LNCAP (cell line): ENCODE measurements at regions not wholly inside any gene's neighbourhood (a gene's known extent, or its start where the extent isn't known, plus 50 kb on each side); places are given as distances from the start of the nearest gene placed in this dataset.
A peak's percentile ranks its signal among the peaks of the same experiment; 100 is the strongest.

Experiments
- TF ChIP-seq, protein P1 (sequence below): fragments of 450-650 bp; IDR thresholded peaks from 2 replicates; pipeline ENCODE4 v1.5.1; 2017; ENCODE audit warnings: mild to moderate bottlenecking

DNA sequence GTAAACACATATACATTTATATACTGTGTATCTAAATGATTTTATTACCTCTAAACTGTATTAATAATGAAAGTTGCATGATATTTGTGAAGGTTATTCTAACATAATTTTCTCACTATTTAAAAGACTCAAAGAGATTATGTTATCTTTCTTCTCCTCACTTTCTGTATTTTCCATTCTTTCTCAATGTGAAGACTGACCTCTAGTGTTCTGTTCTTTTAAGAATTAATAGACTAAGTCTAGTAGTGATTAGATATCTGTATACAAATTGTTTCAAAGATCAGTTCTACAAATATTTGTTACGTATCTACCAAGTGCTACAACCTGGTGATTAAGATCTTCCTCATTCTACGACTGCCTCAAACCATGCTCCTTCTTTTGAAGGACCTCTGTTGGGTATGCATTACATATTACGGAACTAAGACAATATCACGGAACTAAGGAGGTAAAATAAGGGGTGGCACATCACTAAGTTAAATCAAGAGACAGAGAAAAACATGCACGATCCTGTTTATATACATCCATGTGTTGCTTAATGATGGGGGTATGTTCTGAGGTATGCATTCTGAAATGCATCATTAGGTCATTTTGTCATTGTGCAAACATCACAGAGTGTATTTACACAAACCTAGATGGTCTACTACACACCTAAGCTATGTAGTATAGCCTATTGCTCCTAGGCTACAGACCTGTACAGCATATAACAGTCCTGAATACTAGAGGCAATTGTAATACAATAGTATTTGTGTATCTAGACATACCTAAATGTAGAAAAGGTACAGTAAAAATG lies 161.5 kb upstream of the KBTBD8 start:
- TF ChIP-seq, protein P1, sequence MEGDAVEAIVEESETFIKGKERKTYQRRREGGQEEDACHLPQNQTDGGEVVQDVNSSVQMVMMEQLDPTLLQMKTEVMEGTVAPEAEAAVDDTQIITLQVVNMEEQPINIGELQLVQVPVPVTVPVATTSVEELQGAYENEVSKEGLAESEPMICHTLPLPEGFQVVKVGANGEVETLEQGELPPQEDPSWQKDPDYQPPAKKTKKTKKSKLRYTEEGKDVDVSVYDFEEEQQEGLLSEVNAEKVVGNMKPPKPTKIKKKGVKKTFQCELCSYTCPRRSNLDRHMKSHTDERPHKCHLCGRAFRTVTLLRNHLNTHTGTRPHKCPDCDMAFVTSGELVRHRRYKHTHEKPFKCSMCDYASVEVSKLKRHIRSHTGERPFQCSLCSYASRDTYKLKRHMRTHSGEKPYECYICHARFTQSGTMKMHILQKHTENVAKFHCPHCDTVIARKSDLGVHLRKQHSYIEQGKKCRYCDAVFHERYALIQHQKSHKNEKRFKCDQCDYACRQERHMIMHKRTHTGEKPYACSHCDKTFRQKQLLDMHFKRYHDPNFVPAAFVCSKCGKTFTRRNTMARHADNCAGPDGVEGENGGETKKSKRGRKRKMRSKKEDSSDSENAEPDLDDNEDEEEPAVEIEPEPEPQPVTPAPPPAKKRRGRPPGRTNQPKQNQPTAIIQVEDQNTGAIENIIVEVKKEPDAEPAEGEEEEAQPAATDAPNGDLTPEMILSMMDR: peak; percentile 62

DNA sequence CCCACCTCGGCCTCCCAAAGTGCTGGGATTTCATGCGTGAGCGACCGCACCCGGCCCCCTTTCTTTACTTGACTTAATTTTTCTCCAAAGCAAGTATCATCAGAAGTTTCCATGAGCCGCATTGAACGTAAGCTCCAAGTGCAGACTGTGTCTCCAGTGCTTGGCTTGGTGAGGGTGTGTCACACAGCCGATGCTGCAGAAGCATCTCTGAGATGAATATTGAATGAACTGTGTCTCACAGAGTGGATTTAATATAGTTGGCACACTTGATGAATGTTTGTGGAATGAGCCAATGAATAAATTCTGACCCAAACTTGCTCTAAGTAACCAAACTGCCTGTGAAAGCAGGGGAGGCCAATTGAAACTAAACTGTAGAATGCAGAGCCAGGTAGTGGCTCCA lies 159.4 kb upstream of the KBTBD8 start:
- TF ChIP-seq, protein P1: no peak

DNA sequence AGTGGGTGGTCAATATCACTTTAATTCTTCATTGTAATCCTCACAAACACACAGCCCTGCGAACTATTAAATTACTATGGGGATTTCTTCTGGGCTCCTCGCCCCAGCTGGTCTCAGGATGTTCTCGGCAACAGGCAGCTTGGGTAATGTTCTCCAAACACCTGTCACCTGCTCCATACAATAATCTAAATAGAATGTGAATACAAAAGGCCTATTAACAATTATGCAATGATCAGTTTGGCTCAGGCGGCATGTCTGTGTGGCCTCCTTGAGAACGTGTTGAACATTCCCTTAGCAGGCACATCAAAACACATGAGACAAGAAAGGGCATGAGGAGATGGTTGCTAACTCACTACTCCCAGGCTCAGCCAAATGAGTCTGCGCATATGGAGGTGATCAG lies 158.6 kb upstream of the KBTBD8 start:
- TF ChIP-seq, protein P1: no peak

DNA sequence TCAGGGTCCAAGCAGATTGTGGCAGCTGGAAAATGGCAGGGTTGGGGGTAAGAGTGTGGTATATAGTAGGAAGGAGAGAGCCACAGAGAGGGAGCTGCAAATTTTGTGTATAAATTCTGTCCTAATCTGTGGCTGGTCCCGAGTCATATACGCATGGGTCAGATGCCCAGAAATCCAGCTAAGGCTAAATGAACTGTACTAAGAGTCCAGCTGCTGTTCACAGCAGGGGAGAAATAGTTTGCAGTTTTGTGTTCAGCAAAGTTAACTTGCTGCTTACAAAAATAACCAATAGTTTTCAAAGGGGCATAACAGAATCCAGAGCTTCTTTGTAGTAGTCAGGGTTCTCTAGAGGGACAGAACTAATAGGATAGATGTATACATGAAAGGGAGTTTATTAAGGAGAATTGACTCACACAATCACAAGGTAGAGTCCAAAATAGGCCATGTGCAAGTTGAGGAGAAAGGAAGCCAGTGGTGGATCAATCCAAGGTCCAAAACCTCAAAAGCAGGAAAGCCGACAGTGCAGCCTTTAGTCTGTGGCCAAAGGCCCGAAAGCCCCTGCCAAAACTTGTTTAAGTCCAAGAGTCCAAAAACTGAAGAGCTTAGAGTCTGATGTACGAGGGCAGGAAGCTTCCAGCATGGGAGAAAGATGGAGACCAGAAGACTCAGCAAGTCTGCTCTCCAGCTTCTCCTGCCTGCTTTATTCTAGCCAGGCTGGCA lies 146.1 kb upstream of the KBTBD8 start:
- TF ChIP-seq, protein P1: no peak

DNA sequence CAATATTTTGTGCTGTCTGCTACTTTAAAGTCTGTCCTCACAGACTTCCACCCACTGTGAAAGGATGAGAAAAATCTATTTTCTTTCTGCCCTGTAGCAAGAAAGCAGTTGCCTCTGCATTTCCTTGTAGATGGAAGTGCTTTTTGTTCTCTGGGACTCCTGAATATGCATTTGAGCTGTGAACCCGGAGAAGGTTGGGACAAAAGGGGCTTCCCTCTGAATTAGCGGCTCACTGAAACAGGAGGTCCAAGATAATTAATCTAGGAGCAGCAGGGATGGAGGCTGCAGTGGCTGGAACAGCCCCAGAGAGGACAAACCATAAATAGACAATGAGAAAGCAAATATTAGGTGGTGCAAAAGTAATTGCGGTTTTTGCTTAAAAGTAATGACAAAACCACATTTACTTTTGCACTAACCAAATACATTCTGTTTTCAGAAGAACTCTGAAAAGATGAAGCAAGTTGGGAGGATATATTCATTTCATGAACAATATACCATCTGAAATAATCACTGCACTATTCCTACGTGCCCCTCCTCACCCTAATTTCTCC lies 143.4 kb upstream of the KBTBD8 start:
- TF ChIP-seq, protein P1: no peak

DNA sequence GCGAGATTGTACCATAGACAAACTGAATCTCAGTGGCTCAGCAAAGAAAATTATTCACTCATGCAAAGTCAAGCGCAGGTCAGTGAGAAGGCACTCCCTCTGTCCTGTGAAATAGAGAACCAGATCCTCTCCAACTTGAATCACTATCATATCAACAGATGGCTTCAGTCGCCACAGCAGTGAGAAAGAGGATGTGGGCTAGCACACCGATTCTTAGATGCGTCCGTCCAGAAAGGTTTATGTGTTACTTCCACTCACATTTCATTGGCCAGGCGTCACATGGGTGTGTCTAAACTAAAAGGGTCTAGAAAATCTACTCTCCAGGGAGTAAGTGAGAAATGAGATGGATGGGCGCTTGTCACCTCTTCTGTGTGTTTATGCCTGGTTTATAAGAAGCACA lies 141.6 kb upstream of the KBTBD8 start:
- TF ChIP-seq, protein P1: no peak

DNA sequence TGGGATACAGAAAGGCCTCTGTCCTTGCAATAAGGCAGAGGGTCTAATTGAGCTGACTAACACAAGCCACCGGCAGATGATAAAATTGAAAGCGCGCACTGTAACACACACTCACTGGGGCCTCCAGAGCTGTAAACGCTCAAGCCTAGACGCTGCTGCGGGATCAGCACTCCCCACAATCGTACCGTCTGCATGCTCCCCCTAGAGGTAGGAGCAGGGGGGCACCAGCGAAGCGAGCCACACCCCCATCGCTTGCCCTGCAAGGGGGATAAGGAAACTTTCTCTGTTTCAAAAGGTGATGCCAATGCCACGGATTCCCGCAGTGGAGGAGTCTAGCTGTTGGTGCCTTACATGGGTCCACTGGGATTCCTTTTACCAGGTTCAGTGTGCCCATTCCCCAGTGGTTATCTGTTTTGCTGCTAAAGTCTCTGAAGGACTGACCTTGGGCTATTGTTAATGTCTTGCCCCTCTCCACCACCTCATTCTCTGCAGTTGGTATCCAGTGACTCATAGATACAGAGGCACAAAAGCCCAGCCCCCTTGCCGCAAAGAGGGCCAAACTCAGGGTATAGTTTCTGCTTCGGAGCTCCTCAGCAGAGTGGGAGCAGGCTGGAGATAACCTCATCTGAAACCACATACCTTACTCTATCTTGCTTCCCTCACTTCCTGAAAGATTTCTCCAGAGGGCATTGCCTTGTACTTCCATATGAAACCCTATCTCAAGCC lies 139.3 kb upstream of the KBTBD8 start:
- TF ChIP-seq, protein P1: no peak
